SU-DHL-6 (cell line): ENCODE measurements at regions not wholly inside any gene's neighbourhood (a gene's known extent, or its start where the extent isn't known, plus 50 kb on each side); places are given as distances from the start of the nearest gene placed in this dataset.

Experiments
- H2AFZ ChIP-seq: fragments of 200-600 bp; sonication (generic); 2 replicates; pipeline ENCODE4 v1.6.1; 2014; ENCODE audit warnings: low read depth, mild to moderate bottlenecking, moderate library complexity, mixed read lengths, antibody characterized with exemption, low read length; ENCODE audit not compliant: severe bottlenecking
- H3F3A ChIP-seq: fragments of 200-600 bp; shearing (Covaris generic); 2 replicates; pipeline ENCODE4 v1.6.0; 2016; ENCODE audit warnings: antibody characterized with exemption, mild to moderate bottlenecking; ENCODE audit not compliant: insufficient read depth
- H3K27ac ChIP-seq: fragments of 200-600 bp; sonication (generic); 2 replicates; pipeline ENCODE4 v1.5.1; 2016; ENCODE audit warnings: low read depth, mild to moderate bottlenecking, low read length, moderate library complexity, mixed read lengths
- H3K27me3 ChIP-seq: fragments of 200-600 bp; sonication (generic), shearing (Covaris generic); 2 replicates; pipeline ENCODE4 v1.6.0; 2014; ENCODE audit warnings: mild to moderate bottlenecking, low read length
- H3K36me3 ChIP-seq: fragments of 200-600 bp; sonication (generic); 2 replicates; pipeline ENCODE4 v1.6.1; 2014; ENCODE audit warnings: mild to moderate bottlenecking, low read length, mixed read lengths
- H3K4me2 ChIP-seq: fragments of 300-600, 200-600 bp; shearing (Covaris generic), sonication (generic); 2 replicates; pipeline ENCODE4 v1.6.0; 2014; ENCODE audit warnings: low read length, low read depth, mild to moderate bottlenecking; ENCODE audit not compliant: poor library complexity, severe bottlenecking
- H3K4me3 ChIP-seq: fragments of 200-600 bp; sonication (generic); 2 replicates; pipeline ENCODE4 v1.5.1; 2014; ENCODE audit warnings: antibody characterized with exemption, low read length, mild to moderate bottlenecking, mixed read lengths; ENCODE audit not compliant: insufficient read depth, poor library complexity, severe bottlenecking
- H3K79me2 ChIP-seq: fragments of 200-600 bp; sonication (generic); 2 replicates; pipeline ENCODE4 v1.6.1; 2014; ENCODE audit warnings: mild to moderate bottlenecking, low read length, moderate library complexity; ENCODE audit not compliant: insufficient read depth
- H3K9ac ChIP-seq: fragments of 200-600 bp; sonication (generic); 2 replicates; pipeline ENCODE4 v1.7.0; 2014; ENCODE audit warnings: mild to moderate bottlenecking, low read length
- H3K9me2 ChIP-seq: fragments of 200-600 bp; sonication (generic); replicated peaks from 2 replicates; pipeline ENCODE4 v1.6.1; 2014; ENCODE audit warnings: low read length; ENCODE audit not compliant: insufficient read depth
- H3K9me3 ChIP-seq: fragments of 200-600 bp; sonication (generic); 2 replicates; pipeline ENCODE4 v1.6.1; 2014; ENCODE audit warnings: low read length, mixed read lengths; ENCODE audit not compliant: insufficient read depth
- H4K20me1 ChIP-seq: fragments of 200-600 bp; sonication (generic); 2 replicates; pipeline ENCODE4 v1.6.1; 2014; ENCODE audit warnings: low read depth, mild to moderate bottlenecking, antibody characterized with exemption, low read length, moderate library complexity, mixed read lengths
- EZH2phosphoT487 ChIP-seq: fragments of 200-600 bp; sonication (generic), shearing (Covaris generic); conservative IDR thresholded peaks from 2 replicates; pipeline ENCODE4 v1.6.1; 2018; ENCODE audit warnings: mild to moderate bottlenecking, antibody characterized with exemption, low read length, moderate library complexity, mixed read lengths
- TF ChIP-seq, protein P1 (sequence below): fragments of 200-600 bp; sonication (generic); IDR thresholded peaks from one replicate; pipeline ENCODE4 v1.5.1; 2017; ENCODE audit warnings: antibody characterized with exemption, mild to moderate bottlenecking, low read length, moderate library complexity; ENCODE audit not compliant: insufficient read depth, poor library complexity, severe bottlenecking

DNA sequence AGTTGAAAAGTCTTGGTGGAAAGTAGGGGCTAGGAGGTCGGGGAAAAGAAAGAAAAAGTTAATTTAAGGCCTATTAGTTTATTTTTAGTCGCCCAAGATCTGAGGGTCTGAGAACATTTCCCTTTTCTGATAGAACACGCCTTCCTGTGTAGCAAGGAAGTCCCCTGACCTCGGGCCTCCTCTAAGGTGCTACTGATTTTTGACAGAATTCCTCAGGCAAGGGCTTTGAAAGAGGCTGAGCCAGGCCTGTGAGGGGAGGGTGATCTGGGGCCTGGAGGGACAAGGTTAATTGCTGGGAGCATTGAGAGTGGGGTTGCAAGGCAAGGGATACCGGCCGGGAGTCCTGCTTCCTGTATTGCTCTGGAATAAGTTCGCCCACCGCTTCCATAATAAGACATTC, 131.4 kb upstream of the MYCN start:
- no peak overlapping the region for H3K27ac ChIP-seq
- H3K9me2 ChIP-seq = no peaks in the 10 kb centered on the region
- no peak overlapping the region for H3K4me2 ChIP-seq
- no peaks in the 10 kb centered on the region for H3K79me2 ChIP-seq
- no peak overlapping the region for H3K9ac ChIP-seq
- H3K27me3 ChIP-seq = no peaks in the 10 kb centered on the region
- no peaks in the 10 kb centered on the region for H3K36me3 ChIP-seq
- TF ChIP-seq, protein P1, sequence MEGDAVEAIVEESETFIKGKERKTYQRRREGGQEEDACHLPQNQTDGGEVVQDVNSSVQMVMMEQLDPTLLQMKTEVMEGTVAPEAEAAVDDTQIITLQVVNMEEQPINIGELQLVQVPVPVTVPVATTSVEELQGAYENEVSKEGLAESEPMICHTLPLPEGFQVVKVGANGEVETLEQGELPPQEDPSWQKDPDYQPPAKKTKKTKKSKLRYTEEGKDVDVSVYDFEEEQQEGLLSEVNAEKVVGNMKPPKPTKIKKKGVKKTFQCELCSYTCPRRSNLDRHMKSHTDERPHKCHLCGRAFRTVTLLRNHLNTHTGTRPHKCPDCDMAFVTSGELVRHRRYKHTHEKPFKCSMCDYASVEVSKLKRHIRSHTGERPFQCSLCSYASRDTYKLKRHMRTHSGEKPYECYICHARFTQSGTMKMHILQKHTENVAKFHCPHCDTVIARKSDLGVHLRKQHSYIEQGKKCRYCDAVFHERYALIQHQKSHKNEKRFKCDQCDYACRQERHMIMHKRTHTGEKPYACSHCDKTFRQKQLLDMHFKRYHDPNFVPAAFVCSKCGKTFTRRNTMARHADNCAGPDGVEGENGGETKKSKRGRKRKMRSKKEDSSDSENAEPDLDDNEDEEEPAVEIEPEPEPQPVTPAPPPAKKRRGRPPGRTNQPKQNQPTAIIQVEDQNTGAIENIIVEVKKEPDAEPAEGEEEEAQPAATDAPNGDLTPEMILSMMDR = no peak
- no peak for TF ChIP-seq EZH2phosphoT487
- no peaks in the 10 kb centered on the region for H3K9me3 ChIP-seq
- no peaks in the 10 kb centered on the region for H3F3A ChIP-seq
- no peak overlapping the region for H3K4me3 ChIP-seq
- H4K20me1 ChIP-seq = no peaks in the 10 kb centered on the region
- no peak overlapping the region for H2AFZ ChIP-seq

DNA sequence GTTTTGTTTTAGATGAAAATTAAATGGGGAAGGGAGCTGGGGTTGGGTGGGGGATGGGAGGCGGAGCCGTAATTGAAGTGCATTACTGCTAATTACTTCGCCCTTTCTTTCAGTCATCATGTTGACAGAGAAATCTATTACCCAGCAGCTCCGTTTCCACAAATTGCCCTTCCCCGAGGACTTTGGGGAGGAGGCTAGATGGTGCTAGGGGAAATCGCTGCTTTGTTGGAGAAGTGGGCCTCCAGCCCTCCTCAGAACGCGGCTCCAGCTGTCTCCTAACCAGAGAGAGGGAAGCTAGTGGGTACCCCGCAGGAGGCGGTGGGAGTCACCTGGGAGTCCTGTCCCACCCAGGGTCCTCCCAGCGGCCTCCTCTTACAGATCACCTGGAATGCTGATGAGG, 130.9 kb upstream of the MYCN start:
- no peaks in the 10 kb centered on the region for H3K9me3 ChIP-seq
- no peaks in the 10 kb centered on the region for H3F3A ChIP-seq
- TF ChIP-seq EZH2phosphoT487 = no peak
- TF ChIP-seq, protein P1 = no peak
- no peaks in the 10 kb centered on the region for H3K79me2 ChIP-seq
- no peak overlapping the region for H2AFZ ChIP-seq
- no peak overlapping the region for H3K4me2 ChIP-seq
- H3K36me3 ChIP-seq = no peaks in the 10 kb centered on the region
- no peaks in the 10 kb centered on the region for H4K20me1 ChIP-seq
- H3K4me3 ChIP-seq = no peak overlapping the region
- H3K9me2 ChIP-seq = no peaks in the 10 kb centered on the region
- no peak overlapping the region for H3K27ac ChIP-seq
- no peaks in the 10 kb centered on the region for H3K27me3 ChIP-seq
- no peak overlapping the region for H3K9ac ChIP-seq

DNA sequence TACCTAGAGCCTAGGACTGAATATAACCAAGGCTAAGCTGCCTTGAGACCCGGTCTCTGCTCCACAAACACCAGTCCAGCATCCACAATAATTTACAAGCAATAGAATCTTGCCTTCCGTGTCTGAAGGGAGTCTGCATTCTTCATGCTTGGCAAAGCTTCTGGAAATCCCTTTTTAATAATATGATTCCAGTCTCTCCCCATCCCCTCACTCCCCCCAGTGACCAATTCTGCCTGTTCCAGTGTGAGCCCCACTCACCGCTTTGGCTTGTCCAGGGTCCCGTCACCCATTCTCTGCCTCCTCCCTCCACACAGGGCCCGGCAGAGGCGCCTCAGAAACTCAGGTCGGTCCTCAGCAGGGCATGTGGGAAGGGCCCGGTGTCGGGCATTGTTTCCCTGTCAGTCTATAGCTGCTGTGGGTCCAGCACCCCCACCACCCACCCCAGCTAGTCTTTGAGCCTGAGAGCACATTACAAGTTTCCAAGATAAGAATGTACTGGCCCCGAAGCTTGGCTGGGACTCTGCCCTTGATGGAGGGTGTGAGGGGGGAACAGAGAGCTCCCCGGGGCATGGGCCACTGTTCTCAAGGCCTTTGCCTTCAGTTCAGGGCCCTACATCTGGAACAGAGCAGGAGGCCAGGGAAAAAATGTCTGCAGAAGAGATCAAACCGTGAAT, 129.7 kb upstream of the MYCN start:
- H4K20me1 ChIP-seq = no peaks in the 10 kb centered on the region
- H2AFZ ChIP-seq = no peak overlapping the region
- no peaks in the 10 kb centered on the region for H3K9me3 ChIP-seq
- H3K27me3 ChIP-seq = no peaks in the 10 kb centered on the region
- TF ChIP-seq EZH2phosphoT487 = no peak
- H3K36me3 ChIP-seq = no peaks in the 10 kb centered on the region
- H3K4me2 ChIP-seq = no peak overlapping the region
- no peak overlapping the region for H3K4me3 ChIP-seq
- H3K79me2 ChIP-seq = no peaks in the 10 kb centered on the region
- H3K9ac ChIP-seq = no peak overlapping the region
- H3F3A ChIP-seq = no peaks in the 10 kb centered on the region
- H3K9me2 ChIP-seq = no peaks in the 10 kb centered on the region
- no peak overlapping the region for H3K27ac ChIP-seq

DNA sequence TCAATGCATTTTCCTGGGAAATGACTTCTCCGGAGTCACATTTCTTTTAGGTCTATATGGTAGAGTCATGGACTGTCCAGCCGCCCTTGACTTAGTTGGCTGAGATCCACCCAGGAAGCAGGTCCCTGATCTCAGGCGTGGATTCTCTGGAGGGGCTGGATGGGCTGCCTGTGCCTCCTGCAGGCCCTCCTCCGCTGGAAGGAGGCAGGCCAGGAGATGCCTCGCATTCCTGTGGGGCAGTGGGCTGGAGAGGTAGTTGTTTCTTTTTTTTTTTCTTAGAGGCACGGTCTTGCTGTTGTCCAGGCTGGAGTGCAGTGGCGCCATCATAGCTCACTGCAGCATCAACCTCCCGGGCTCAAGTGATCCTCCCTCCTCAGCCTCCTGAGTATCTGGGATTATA, 129.0 kb upstream of the MYCN start:
- Histone ChIP-seq H3K9ac (no peak overlapping the region), H3K4me2 (no peak overlapping the region), H3F3A (no peaks in the 10 kb centered on the region), H2AFZ (no peak overlapping the region), H3K27ac (no peak overlapping the region), H4K20me1 (no peaks in the 10 kb centered on the region), H3K9me3 (no peaks in the 10 kb centered on the region), H3K36me3 (no peaks in the 10 kb centered on the region), H3K79me2 (no peaks in the 10 kb centered on the region), H3K9me2 (no peaks in the 10 kb centered on the region), H3K27me3 (no peaks in the 10 kb centered on the region), H3K4me3 (no peak overlapping the region)
- TF ChIP-seq EZH2phosphoT487 = no peak
- TF ChIP-seq, protein P1 = no peak
